Brain microvascular endothelial cell (primary cell): ENCODE measurements at regions not wholly inside any gene's neighbourhood (a gene's known extent, or its start where the extent isn't known, plus 50 kb on each side); places are given as distances from the start of the nearest gene placed in this dataset.
A peak's percentile ranks its signal among the peaks of the same experiment; 100 is the strongest.

Source experiments
- DNase-seq: peaks from one replicate; pipeline ENCODE4 v3.0.0-alpha.2; 2020
- H3K27ac ChIP-seq: fragments of 250-450 bp; sonication (Bioruptor Pico); 2 replicates; pipeline ENCODE4 v1.5.1; 2020; ENCODE audit warnings: mild to moderate bottlenecking, moderate library complexity
- H3K27me3 ChIP-seq: fragments of 250-450 bp; sonication (Bioruptor Pico); replicated peaks from 2 replicates; pipeline ENCODE4 v1.5.1; 2020; ENCODE audit warnings: mild to moderate bottlenecking
- H3K36me3 ChIP-seq: fragments of 250-450 bp; sonication (Bioruptor Pico); replicated peaks from 2 replicates; pipeline ENCODE4 v1.5.1; 2020; ENCODE audit warnings: mild to moderate bottlenecking
- H3K4me3 ChIP-seq: 2 replicates; pipeline ENCODE4 v1.5.1; 2011; ENCODE audit warnings: low read depth, mild to moderate bottlenecking, control low read depth, low read length, moderate library complexity
- CTCF ChIP-seq: IDR thresholded peaks from 2 replicates; pipeline ENCODE4 v1.5.1; 2011; ENCODE audit warnings: low read depth, mild to moderate bottlenecking, moderate library complexity, low read length, control low read depth, inconsistent platforms; ENCODE audit errors: missing control alignments
- in situ Hi-C: cut with HindIII; loops from 2 replicates; pipeline ENCODE4 v1.10.0; 2017; ENCODE audit warnings: low sequenced_read_pairs, low pct_ligation_motif_present

GRCh38 chr12:43069768-43070221, 480.2 kb upstream of the PRICKLE1 start:
- no peak for TF ChIP-seq CTCF
- no peak overlapping the region for H3K27ac ChIP-seq
- in situ Hi-C loops = no loop called here

GRCh38 chr12:43066471-43066870, 476.9 kb upstream of the PRICKLE1 start:
- no peaks in the 10 kb centered on the region for H3K27me3 ChIP-seq
- in situ Hi-C loops = no loop called here
- H3K4me3 ChIP-seq = no peak overlapping the region
- no peak overlapping the region for H3K27ac ChIP-seq
- no peak for DNase-seq
- TF ChIP-seq CTCF = no peak
- H3K36me3 ChIP-seq = no peaks in the 10 kb centered on the region

More at GRCh38 chr12:43069768-43070221, 480.2 kb upstream of the PRICKLE1 start:
- H3K36me3 ChIP-seq = no peaks in the 10 kb centered on the region
- no peak overlapping the region for H3K4me3 ChIP-seq
- DNase-seq = no peak
- no peaks in the 10 kb centered on the region for H3K27me3 ChIP-seq

- in situ Hi-C loops = no loop called here
These were observed 474.1 kb upstream of the PRICKLE1 start for GRCh38 chr12:43063650-43064049.

GRCh38 chr12:43062201-43062895, 472.8 kb upstream of the PRICKLE1 start:
- Histone ChIP-seq H3K4me3 (no peak overlapping the region), H3K36me3 (no peaks in the 10 kb centered on the region), H3K27ac (no peak overlapping the region), H3K27me3 (no peaks in the 10 kb centered on the region)
- DNase-seq = no peak
- no peak for TF ChIP-seq CTCF
- in situ Hi-C loops = no loop called here

More at GRCh38 chr12:43063650-43064049, 474.1 kb upstream of the PRICKLE1 start:
- H3K36me3 ChIP-seq = no peaks in the 10 kb centered on the region
- H3K27me3 ChIP-seq = no peaks in the 10 kb centered on the region
- DNase-seq = peak; percentile 65
- H3K27ac ChIP-seq = no peak overlapping the region
- no peak overlapping the region for H3K4me3 ChIP-seq
- TF ChIP-seq CTCF = no peak

- no peaks in the 10 kb centered on the region for H3K36me3 ChIP-seq
- DNase-seq = no peak
- no peak overlapping the region for H3K4me3 ChIP-seq
- in situ Hi-C loops = no loop called here
- H3K27me3 ChIP-seq = no peaks in the 10 kb centered on the region
- TF ChIP-seq CTCF = no peak
- H3K27ac ChIP-seq = no peak overlapping the region
These were observed 471.2 kb upstream of the PRICKLE1 start for GRCh38 chr12:43060742-43061141.

GRCh38 chr12:43058616-43059015, 469.1 kb upstream of the PRICKLE1 start:
- Histone ChIP-seq H3K4me3 (no peak overlapping the region), H3K36me3 (no peaks in the 10 kb centered on the region), H3K27ac (no peak overlapping the region), H3K27me3 (no peaks in the 10 kb centered on the region)
- TF ChIP-seq CTCF = no peak
- DNase-seq = no peak
- in situ Hi-C loops = no loop called here
